Trophoblast cell (in vitro differentiated cells and primary cell): ENCODE measurements at regions not wholly inside any gene's neighbourhood (a gene's known extent, or its start where the extent isn't known, plus 50 kb on each side); places are given as distances from the start of the nearest gene placed in this dataset.

Experiments used
- DNase-seq, 2 donors: peaks; one replicate each; pipeline ENCODE4 v3.0.0-alpha.2; 2016
- H2AFZ ChIP-seq: 2 replicates; pipeline ENCODE4 v1.6.1; 2013; ENCODE audit warnings: low read length, moderate library complexity, mild to moderate bottlenecking; ENCODE audit not compliant: insufficient read depth, poor library complexity
- H2AK5ac ChIP-seq: 2 replicates; pipeline ENCODE4 v1.6.1; 2013; ENCODE audit warnings: mild to moderate bottlenecking, low read length
- H2BK120ac ChIP-seq: 2 replicates; pipeline ENCODE4 v1.6.1; 2013; ENCODE audit warnings: low read length, mild to moderate bottlenecking, moderate library complexity; ENCODE audit not compliant: insufficient read depth, poor library complexity
- H2BK12ac ChIP-seq: 2 replicates; pipeline ENCODE4 v1.6.1; 2013; ENCODE audit warnings: mild to moderate bottlenecking, low read length, moderate library complexity
- H2BK5ac ChIP-seq: 2 replicates; pipeline ENCODE4 v1.6.1; 2013; ENCODE audit warnings: low read length, low read depth, moderate library complexity, mild to moderate bottlenecking; ENCODE audit not compliant: poor library complexity
- H3K14ac ChIP-seq: 2 replicates; pipeline ENCODE4 v1.6.1; 2013; ENCODE audit warnings: mild to moderate bottlenecking, low read length
- H3K18ac ChIP-seq: 2 replicates; pipeline ENCODE4 v1.6.1; 2013; ENCODE audit warnings: mild to moderate bottlenecking, low read length
- H3K23ac ChIP-seq: 2 replicates; pipeline ENCODE4 v1.6.1; 2013; ENCODE audit warnings: low read length
- H3K27ac ChIP-seq: 2 replicates; pipeline ENCODE4 v1.5.1; 2013; ENCODE audit warnings: low read depth, mild to moderate bottlenecking, inconsistent platforms, low read length, moderate library complexity
- H3K27me3 ChIP-seq: 2 replicates; pipeline ENCODE4 v1.6.1; 2013; ENCODE audit warnings: inconsistent platforms, mild to moderate bottlenecking, low read length, moderate library complexity; ENCODE audit not compliant: insufficient read depth
- H3K36me3 ChIP-seq, 2 experiments: 1 replicate in 1 of 2; 2 replicates in 1 of 2; pipeline ENCODE4 v1.6.1; 2013; ENCODE audit warnings: low read length in 2 of 2, mild to moderate bottlenecking in 2 of 2, moderate library complexity in 1 of 2; ENCODE audit not compliant: insufficient read depth in 2 of 2, control insufficient read depth in 1 of 2
- H3K4ac ChIP-seq: 2 replicates; pipeline ENCODE4 v1.6.1; 2013; ENCODE audit warnings: low read depth, mild to moderate bottlenecking, low read length, moderate library complexity
- H3K4me1 ChIP-seq, 2 experiments: 1 replicate in 1 of 2; 2 replicates in 1 of 2; pipeline ENCODE4 v1.6.1; 2013; ENCODE audit warnings: low read length in 2 of 2, mild to moderate bottlenecking in 2 of 2, moderate library complexity in 1 of 2; ENCODE audit not compliant: insufficient read depth in 2 of 2, control insufficient read depth in 1 of 2
- H3K4me2 ChIP-seq: 2 replicates; pipeline ENCODE4 v1.6.1; 2013; ENCODE audit warnings: inconsistent platforms, mild to moderate bottlenecking, low read length, moderate library complexity
- H3K4me3 ChIP-seq: 2 replicates; pipeline ENCODE4 v1.5.1; 2013; ENCODE audit warnings: mild to moderate bottlenecking, low read depth, low read length, inconsistent platforms
- H3K79me1 ChIP-seq: one replicate; pipeline ENCODE4 v1.6.1; 2013; ENCODE audit warnings: low read length
- H3K79me2 ChIP-seq: 2 replicates; pipeline ENCODE4 v1.6.1; 2013; ENCODE audit warnings: low read length, mild to moderate bottlenecking; ENCODE audit not compliant: control insufficient read depth, insufficient read depth, poor library complexity
- H3K9ac ChIP-seq: 2 replicates; pipeline ENCODE4 v1.6.1; 2013; ENCODE audit warnings: mild to moderate bottlenecking, low read length
- H3K9me3 ChIP-seq: 2 replicates; pipeline ENCODE4 v1.6.1; 2013; ENCODE audit warnings: low read depth, mild to moderate bottlenecking, control low read depth, inconsistent platforms, low read length; ENCODE audit not compliant: insufficient read depth
- H4K12ac ChIP-seq: 2 replicates; pipeline ENCODE4 v1.6.1; 2013; ENCODE audit warnings: low read depth, mild to moderate bottlenecking, low read length, moderate library complexity
- H4K8ac ChIP-seq: 2 replicates; pipeline ENCODE4 v1.6.1; 2013; ENCODE audit warnings: low read depth, mild to moderate bottlenecking, low read length, moderate library complexity
- H4K91ac ChIP-seq: one replicate; pipeline ENCODE4 v1.6.1; 2013; ENCODE audit warnings: low read depth, mild to moderate bottlenecking, low read length, moderate library complexity
- WGBS: extraction: QIAGEN DNeasy Blood & Tissue Kit; methylation state at CpG from one replicate; pipeline ENCODE4 v1.1.7; 2013; ENCODE audit warnings: missing lambda C conversion rate; ENCODE audit not compliant: insufficient read length, insufficient coverage; ENCODE audit errors: extremely low coverage; 5-methylcytosine and 5-hydroxymethylcytosine counted together

GRCh38 chr7:35314354-35314753 is 60.5 kb upstream of the TBX20 start:
- no peak for DNase-seq
- no peaks in the 10 kb centered on the region for H3K9me3 ChIP-seq
- no peak overlapping the region for H4K91ac ChIP-seq
- H3K18ac ChIP-seq = no peak overlapping the region
- no peak overlapping the region for H4K8ac ChIP-seq
- H3K79me1 ChIP-seq = no peaks in the 10 kb centered on the region
- no peaks in the 10 kb centered on the region for H3K4me1 ChIP-seq
- H3K36me3 ChIP-seq = no peaks in the 10 kb centered on the region
- H3K14ac ChIP-seq = no peak overlapping the region
- H3K79me2 ChIP-seq = no peaks in the 10 kb centered on the region
- WGBS = no CpG with 5 or more reads among the region's 2 CpGs
- no peak overlapping the region for H2BK120ac ChIP-seq
- H2BK5ac ChIP-seq = no peak overlapping the region
- H2BK12ac ChIP-seq = no peak overlapping the region
- no peak overlapping the region for H2AFZ ChIP-seq
- no peak overlapping the region for H3K4me3 ChIP-seq
- no peak overlapping the region for H3K27ac ChIP-seq
- no peak overlapping the region for H2AK5ac ChIP-seq
- no peak overlapping the region for H4K12ac ChIP-seq
- H3K4me2 ChIP-seq = no peak overlapping the region
- H3K23ac ChIP-seq = no peak overlapping the region
- H3K9ac ChIP-seq = no peak overlapping the region
- no peaks in the 10 kb centered on the region for H3K27me3 ChIP-seq
- no peak overlapping the region for H3K4ac ChIP-seq

GRCh38 chr7:35313575-35313974 is 59.7 kb upstream of the TBX20 start:
- no peak overlapping the region for H4K12ac ChIP-seq
- no peak overlapping the region for H3K18ac ChIP-seq
- no peak overlapping the region for H2AFZ ChIP-seq
- no peaks in the 10 kb centered on the region for H3K4me1 ChIP-seq
- H2AK5ac ChIP-seq = no peak overlapping the region
- no peaks in the 10 kb centered on the region for H3K36me3 ChIP-seq
- H2BK5ac ChIP-seq = no peak overlapping the region
- DNase-seq = no peak
- no peak overlapping the region for H4K8ac ChIP-seq
- H3K4ac ChIP-seq = no peak overlapping the region
- H3K4me2 ChIP-seq = no peak overlapping the region
- H3K23ac ChIP-seq = no peak overlapping the region
- H3K27me3 ChIP-seq = no peaks in the 10 kb centered on the region
- WGBS = no CpG with 5 or more reads among the region's 1 CpG
- no peaks in the 10 kb centered on the region for H3K79me1 ChIP-seq
- no peaks in the 10 kb centered on the region for H3K79me2 ChIP-seq
- H4K91ac ChIP-seq = no peak overlapping the region
- H3K9me3 ChIP-seq = no peaks in the 10 kb centered on the region
- no peak overlapping the region for H3K9ac ChIP-seq
- H2BK12ac ChIP-seq = no peak overlapping the region
- H3K4me3 ChIP-seq = no peak overlapping the region
- H3K14ac ChIP-seq = no peak overlapping the region
- H3K27ac ChIP-seq = no peak overlapping the region
- H2BK120ac ChIP-seq = no peak overlapping the region
